IPS DF 6.9 (cell line): ENCODE measurements at regions not wholly inside any gene's neighbourhood (a gene's known extent, or its start where the extent isn't known, plus 50 kb on each side); places are given as distances from the start of the nearest gene placed in this dataset.

Experiments used
- DNase-seq: peaks from one replicate; pipeline ENCODE4 v3.0.0-alpha.2; 2013; ENCODE audit warnings: low read depth, low spot score
- H3K27ac ChIP-seq: one replicate; pipeline ENCODE4 v1.5.1; 2013; ENCODE audit warnings: low read length, control low read depth
- H3K27me3 ChIP-seq: 2 replicates; pipeline ENCODE4 v1.6.1; 2013; ENCODE audit warnings: mild to moderate bottlenecking, low read length; ENCODE audit not compliant: control insufficient read depth, insufficient read depth
- H3K36me3 ChIP-seq: 2 replicates; pipeline ENCODE4 v1.6.1; 2013; ENCODE audit warnings: low read length; ENCODE audit not compliant: control insufficient read depth, insufficient read depth
- H3K4me1 ChIP-seq: 2 replicates; pipeline ENCODE4 v1.6.1; 2013; ENCODE audit warnings: low read length; ENCODE audit not compliant: control insufficient read depth, insufficient read depth
- H3K4me3 ChIP-seq: 2 replicates; pipeline ENCODE4 v1.5.1; 2013; ENCODE audit warnings: mild to moderate bottlenecking, low read length
- H3K9me3 ChIP-seq: 2 replicates; pipeline ENCODE4 v1.6.1; 2013; ENCODE audit warnings: low read length, inconsistent platforms; ENCODE audit not compliant: control insufficient read depth, insufficient read depth
- WGBS: extraction: QIAGEN DNeasy Blood & Tissue Kit; methylation state at CpG from one replicate; pipeline ENCODE4 v1.1.7; 2013; ENCODE audit warnings: mixed read lengths, missing lambda C conversion rate; ENCODE audit not compliant: insufficient read length, insufficient coverage; 5-methylcytosine and 5-hydroxymethylcytosine counted together

DNA sequence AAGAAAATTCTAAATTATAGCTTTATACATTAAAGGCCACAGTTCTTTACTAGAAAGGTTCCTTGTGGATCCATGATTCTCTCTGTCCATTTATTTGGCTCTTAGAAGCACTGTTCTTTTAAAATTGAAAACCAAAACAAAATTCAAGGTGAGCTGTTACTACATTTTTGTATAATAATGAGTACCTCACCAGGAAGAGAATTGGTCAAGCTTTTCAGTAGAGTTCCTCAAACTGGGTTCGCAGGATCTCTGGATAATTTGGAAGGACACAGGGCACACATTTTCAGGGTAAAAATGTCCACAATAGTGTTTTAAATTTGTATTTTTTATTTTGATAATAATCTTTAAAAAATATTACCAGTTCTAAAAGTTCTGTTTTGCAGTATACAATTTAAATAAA, 93.0 kb downstream of the PPP1R3A start:
- WGBS: no CpG with 5 or more reads among the region's 1 CpG
- no peaks in the 10 kb centered on the region for H3K4me1 ChIP-seq
- H3K27ac ChIP-seq: no peak overlapping the region
- DNase-seq: no peak
- H3K36me3 ChIP-seq: no peaks in the 10 kb centered on the region
- no peak overlapping the region for H3K4me3 ChIP-seq
- no peaks in the 10 kb centered on the region for H3K9me3 ChIP-seq
- no peaks in the 10 kb centered on the region for H3K27me3 ChIP-seq

GRCh38 chr7:113824117-113824823, 94.5 kb downstream of the PPP1R3A start:
- no CpG with 5 or more reads among the region's 3 CpGs for WGBS
- Histone ChIP-seq H3K4me3 (no peak overlapping the region), H3K27ac (no peak overlapping the region), H3K36me3 (no peaks in the 10 kb centered on the region), H3K9me3 (no peaks in the 10 kb centered on the region), H3K27me3 (no peaks in the 10 kb centered on the region), H3K4me1 (no peaks in the 10 kb centered on the region)
- DNase-seq: no peak

DNA sequence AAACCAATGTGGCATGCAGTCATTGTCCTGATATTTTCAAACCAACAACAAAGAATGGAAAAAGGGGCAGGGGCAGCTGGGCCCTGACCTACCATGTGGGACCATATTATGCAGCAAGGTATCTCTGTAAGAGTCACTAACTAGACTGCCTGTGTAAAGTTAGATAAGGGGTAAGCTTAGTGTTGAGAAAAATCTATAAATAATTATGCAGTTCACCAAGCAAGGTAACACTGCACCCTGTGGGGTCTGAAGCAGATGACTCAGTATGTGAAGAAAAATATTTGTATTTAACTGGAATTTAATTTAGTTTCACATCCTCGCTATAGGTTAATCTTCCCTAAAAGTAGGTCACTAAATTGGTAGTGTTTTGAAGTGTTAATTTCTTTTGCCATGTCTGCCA, 99.3 kb downstream of the PPP1R3A start:
- WGBS: no CpG with 5 or more reads among the region's 1 CpG

DNA sequence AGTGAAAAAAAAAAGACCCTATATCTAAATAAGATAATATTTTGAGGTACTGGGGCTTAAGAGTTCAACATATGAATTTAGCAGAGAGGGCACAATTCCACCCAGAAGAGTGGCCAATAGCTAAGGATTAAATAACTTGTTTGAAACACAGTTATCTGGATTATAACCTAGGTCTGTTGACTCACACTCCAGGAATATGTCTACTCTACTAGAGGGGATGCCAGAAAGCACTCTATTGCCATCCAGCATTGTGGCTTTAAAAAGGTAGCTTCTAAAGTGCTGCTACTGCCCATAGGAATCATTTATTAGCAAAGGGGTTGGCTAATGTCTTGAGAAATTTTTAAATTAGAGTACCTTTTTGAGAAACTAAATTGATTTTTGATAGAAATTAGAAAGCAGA, 102.2 kb downstream of the PPP1R3A start:
- Histone ChIP-seq H3K4me1 (no peaks in the 10 kb centered on the region), H3K27ac (no peak overlapping the region), H3K4me3 (no peak overlapping the region), H3K36me3 (no peaks in the 10 kb centered on the region), H3K27me3 (no peaks in the 10 kb centered on the region), H3K9me3 (no peaks in the 10 kb centered on the region)
- DNase-seq: no peak

More for the DNA sequence above, 99.3 kb downstream of the PPP1R3A start:
- no peak for DNase-seq
- H3K27me3 ChIP-seq: no peaks in the 10 kb centered on the region
- no peak overlapping the region for H3K4me3 ChIP-seq
- H3K4me1 ChIP-seq: no peaks in the 10 kb centered on the region
- H3K36me3 ChIP-seq: no peaks in the 10 kb centered on the region
- no peaks in the 10 kb centered on the region for H3K9me3 ChIP-seq
- no peak overlapping the region for H3K27ac ChIP-seq

- H3K27ac ChIP-seq: no peak overlapping the region
- no peaks in the 10 kb centered on the region for H3K36me3 ChIP-seq
- H3K4me3 ChIP-seq: no peak overlapping the region
- no CpG with 5 or more reads among the region's 1 CpG for WGBS
- no peaks in the 10 kb centered on the region for H3K27me3 ChIP-seq
- DNase-seq: no peak
- no peaks in the 10 kb centered on the region for H3K9me3 ChIP-seq
- no peaks in the 10 kb centered on the region for H3K4me1 ChIP-seq
These were observed 105.3 kb downstream of the PPP1R3A start for GRCh38 chr7:113813471-113813870.

GRCh38 chr7:113812591-113813255, 106.1 kb downstream of the PPP1R3A start:
- no peak overlapping the region for H3K27ac ChIP-seq
- no CpG with 5 or more reads among the region's 3 CpGs for WGBS
- no peaks in the 10 kb centered on the region for H3K4me1 ChIP-seq

DNA sequence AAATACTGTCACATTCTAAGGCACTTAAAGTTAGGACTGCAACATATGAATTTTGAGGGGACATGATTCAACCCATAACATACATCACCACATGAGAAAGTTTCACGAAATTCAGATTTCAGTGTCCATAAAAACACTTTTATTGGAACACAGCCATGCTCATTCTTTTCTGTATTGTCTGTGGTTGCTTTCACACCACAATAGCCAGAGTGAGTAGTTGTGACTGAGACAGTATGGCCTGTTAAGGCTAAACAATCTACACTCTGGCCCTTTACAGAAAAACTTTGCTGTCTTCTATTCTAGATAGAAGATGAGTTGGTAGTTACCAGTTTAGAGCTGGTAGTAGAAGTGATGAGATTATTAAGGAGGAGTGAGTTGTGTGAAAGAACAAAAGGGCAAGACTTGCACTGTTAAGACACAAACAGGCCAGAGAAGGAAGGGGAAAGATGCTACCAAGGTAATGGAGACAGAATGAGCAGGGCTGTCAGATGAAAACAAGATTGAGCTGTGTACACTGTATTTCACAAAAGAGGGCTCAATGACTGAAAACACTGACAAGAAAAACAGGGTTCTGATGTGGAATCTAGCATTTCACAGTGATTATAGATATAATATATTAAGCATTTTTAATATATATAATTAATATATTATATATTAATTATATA, 108.6 kb downstream of the PPP1R3A start:
- no peak for DNase-seq
- Histone ChIP-seq H3K9me3 (no peaks in the 10 kb centered on the region), H3K27me3 (no peaks in the 10 kb centered on the region), H3K36me3 (no peaks in the 10 kb centered on the region), H3K27ac (no peak overlapping the region), H3K4me1 (no peaks in the 10 kb centered on the region), H3K4me3 (no peak overlapping the region)
- WGBS: no CpG with 5 or more reads among the region's 1 CpG

More at GRCh38 chr7:113812591-113813255, 106.1 kb downstream of the PPP1R3A start:
- DNase-seq: no peak
- Histone ChIP-seq H3K36me3 (no peaks in the 10 kb centered on the region), H3K9me3 (no peaks in the 10 kb centered on the region), H3K27me3 (no peaks in the 10 kb centered on the region), H3K4me3 (no peak overlapping the region)

GRCh38 chr7:113809581-113809980, 109.2 kb downstream of the PPP1R3A start:
- Histone ChIP-seq H3K27me3 (no peaks in the 10 kb centered on the region), H3K4me3 (no peak overlapping the region), H3K4me1 (no peaks in the 10 kb centered on the region), H3K27ac (no peak overlapping the region), H3K9me3 (no peaks in the 10 kb centered on the region), H3K36me3 (no peaks in the 10 kb centered on the region)
- no peak for DNase-seq
- WGBS: no CpG with 5 or more reads among the region's 3 CpGs

DNA sequence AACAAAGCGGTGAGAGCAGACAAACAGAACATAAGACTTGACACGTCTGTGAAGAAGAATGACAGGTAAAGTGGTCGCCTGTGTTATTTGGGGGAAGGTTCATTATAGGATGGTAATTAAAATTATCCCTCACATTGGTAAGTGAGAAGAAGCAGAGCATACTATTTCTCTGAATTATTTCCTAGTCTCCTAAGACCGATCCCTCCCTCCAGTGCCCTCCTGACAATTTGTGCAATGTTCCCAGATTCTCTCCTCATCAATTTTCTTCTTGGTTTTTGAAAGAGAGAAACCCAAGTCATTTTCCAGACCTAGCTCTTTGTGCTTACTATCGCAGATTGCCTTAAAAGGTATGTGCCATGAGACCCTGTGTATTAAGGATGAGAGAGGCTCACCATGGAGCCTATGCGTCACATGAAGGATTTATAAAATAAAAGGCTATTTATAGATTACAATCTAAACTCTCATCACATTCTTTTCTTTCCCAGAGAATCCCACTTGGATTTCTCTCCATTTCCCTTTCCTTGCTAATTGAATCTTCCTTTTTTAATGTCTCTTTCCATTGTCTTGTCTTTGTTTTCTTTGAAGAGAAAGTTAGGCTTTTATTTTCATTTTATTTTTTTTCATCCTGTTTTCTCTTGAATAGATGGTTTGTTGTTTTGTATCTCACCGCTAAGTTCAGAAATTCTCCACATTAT, 112.0 kb downstream of the PPP1R3A start:
- Histone ChIP-seq H3K27me3 (no peaks in the 10 kb centered on the region), H3K4me3 (no peak overlapping the region), H3K27ac (no peak overlapping the region), H3K9me3 (no peaks in the 10 kb centered on the region), H3K36me3 (no peaks in the 10 kb centered on the region), H3K4me1 (no peaks in the 10 kb centered on the region)
- no peak for DNase-seq
- WGBS: no CpG with 5 or more reads among the region's 7 CpGs

GRCh38 chr7:113805976-113806375, 112.8 kb downstream of the PPP1R3A start:
- H3K9me3 ChIP-seq: no peaks in the 10 kb centered on the region
- no peak overlapping the region for H3K27ac ChIP-seq
- no CpG with 5 or more reads among the region's 1 CpG for WGBS

More at GRCh38 chr7:113805976-113806375, 112.8 kb downstream of the PPP1R3A start:
- Histone ChIP-seq H3K4me3 (no peak overlapping the region), H3K36me3 (no peaks in the 10 kb centered on the region), H3K27me3 (no peaks in the 10 kb centered on the region), H3K4me1 (no peaks in the 10 kb centered on the region)
- no peak for DNase-seq
